HG03460 (cell line): ENCODE measurements at regions not wholly inside any gene's neighbourhood (a gene's known extent, or its start where the extent isn't known, plus 50 kb on each side); places are given as distances from the start of the nearest gene placed in this dataset.
"Not testable (repeated sequence)": the region's sequence is repeated elsewhere in the genome, so short reads cannot be mapped to it uniquely, and the experiment has no call there.

Experiments
- ATAC-seq: cut with Tn5 transposase; IDR thresholded peaks from one replicate; pipeline ENCODE4 v1.9.1; 2021; ENCODE audit not compliant: unreplicated experiment

DNA sequence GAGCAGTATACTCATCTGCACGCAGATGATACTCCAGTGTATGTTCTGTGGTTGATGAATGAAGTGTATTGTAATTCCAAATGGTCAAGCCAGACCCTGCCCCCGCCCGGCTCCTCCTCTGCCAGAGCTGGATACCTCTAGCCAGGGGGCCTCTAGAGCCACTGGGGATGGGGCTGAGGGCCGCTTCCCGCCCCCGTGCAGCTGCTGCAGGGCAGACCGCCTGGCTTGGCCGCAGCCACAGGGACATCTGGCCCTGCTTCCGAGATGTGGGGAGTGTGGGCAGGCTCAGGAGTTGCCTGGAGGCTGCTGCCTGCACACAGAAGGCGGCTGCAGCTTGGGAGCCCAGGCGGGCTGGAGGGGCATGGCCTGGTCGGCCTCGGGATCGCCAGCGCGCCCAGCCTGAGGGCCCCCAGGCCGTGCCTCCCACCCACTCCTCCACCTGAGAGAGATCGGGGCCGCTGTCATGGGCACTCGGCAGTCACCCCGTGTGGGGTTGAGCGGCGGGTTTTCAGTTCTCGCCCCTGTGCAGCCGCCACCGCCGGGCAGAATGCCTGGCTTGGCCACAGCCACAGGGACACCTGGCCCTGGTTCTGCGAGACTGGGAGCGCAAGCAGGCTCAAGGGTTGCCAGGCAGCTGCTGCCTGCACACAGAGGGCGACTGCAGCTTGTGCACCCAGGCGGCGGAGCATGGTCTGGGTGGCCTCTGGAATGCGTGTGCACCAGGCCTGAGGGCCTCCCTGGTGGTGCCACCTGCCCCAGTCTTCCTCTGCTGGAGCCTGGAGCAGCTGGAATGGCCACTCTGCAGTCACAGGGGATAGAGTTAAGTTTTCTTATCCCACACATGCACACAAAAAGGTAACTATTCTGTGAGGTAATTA lies 1643.7 kb downstream of the SPATA31A7 start:
- ATAC-seq = not testable (repeated sequence)

DNA sequence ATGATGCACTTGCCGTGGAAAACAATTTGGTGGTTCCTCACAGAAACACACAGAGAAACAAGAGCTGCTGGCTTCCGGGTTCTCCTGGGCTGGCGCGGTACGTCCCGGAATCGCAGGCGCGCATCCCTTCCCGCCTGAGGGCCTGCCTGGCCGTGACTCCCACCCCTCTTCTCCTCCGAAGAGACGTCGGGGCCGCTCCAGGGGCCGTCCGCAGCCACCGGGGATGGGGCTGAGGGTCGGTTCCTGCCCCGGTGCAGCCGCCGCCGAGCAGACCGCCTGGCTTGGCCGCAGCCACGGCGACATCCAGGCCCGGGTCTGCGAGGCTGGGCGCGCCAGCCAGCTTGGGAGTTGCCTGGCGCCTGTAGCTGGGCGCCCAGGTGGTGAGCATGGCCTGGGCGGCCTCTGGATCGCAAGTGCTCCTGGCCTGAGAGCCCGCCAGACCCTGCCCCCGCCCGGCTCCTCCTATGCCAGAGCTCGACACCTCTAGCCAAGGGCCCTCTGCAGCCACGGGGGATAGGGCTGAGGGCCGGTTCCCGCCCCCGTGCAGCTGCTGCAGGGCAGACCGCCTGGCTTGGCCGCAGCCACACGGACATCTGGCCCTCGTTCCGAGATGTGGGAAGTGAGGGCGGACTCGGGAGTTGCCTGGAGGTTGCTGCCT lies 1647.5 kb downstream of the SPATA31A7 start:
- peak; percentile 11 for ATAC-seq

DNA sequence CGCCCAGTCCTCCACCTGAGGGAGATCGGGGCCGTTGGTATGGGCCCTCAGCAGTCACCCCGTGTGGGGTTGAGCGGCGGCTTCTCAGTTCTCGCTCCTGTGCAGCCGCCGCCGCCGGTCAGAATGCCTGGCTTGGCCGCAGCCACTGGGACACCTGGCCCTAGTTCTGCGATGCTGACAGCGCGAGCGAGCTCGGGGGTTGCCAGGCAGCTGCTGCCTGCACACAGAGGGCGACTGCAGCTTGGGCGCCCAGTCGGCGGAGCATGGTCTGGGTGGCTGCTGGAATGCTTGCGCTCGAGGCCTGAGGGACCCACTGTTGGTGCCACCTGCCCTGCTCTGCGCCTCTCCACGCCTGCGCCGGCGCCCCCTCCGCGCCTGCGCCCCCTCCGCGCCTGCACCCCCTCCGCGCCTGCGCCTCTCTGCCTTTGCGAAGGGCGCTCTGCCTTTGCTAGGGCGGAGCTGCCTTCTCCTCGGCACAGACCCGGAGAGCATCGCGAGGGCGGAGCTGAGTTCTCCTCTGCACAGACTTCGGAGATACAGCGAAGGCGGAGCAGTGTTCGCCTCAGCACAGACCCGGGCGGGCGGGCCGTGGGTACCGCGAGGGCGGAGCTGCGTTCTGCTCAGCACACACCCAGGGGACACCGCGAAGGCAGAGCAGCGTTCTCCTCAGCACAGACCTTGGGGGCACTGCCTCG lies 1648.3 kb downstream of the SPATA31A7 start:
- peak; percentile 100 for ATAC-seq

GRCh38 chr9:62839168-62839567 lies 1649.3 kb downstream of the SPATA31A7 start:
- ATAC-seq = not testable (repeated sequence)

GRCh38 chr9:62843145-62843544 lies 1653.3 kb downstream of the SPATA31A7 start:
- not testable (repeated sequence) for ATAC-seq

DNA sequence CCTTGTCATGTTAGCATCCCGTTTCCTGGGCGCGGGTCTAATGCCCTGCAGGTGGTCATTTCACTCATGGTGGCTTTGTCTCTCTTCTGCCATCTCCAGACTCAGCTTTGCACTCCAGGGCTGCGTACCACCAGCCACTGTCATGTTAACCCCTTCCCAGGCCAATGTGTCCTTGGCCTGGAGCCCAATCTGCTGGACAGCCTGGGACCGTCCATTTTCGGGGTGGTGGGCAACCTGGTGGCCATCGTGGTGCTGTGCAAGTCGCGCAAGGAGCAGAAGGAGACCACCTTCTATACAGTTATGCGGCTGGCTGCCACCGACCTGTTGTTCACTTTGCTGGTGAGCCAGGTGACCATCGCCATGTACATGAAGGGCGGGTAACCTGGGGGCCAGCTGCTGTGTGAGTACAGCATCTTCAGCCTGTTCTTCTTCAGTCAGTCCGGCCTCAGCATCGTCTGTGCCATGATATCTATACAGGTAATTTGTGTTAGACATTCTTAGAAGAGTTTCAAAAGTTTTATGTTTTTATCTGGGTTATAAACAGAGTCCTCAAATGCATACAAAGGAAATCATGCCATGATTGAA lies 1654.0 kb downstream of the SPATA31A7 start:
- ATAC-seq = not testable (repeated sequence)

GRCh38 chr9:62844681-62845185 lies 1654.9 kb downstream of the SPATA31A7 start:
- peak; percentile 54 for ATAC-seq

GRCh38 chr9:62848258-62848657 lies 1658.4 kb downstream of the SPATA31A7 start:
- not testable (repeated sequence) for ATAC-seq

GRCh38 chr9:62849991-62850390 lies 1660.2 kb downstream of the SPATA31A7 start:
- ATAC-seq = not testable (repeated sequence)

DNA sequence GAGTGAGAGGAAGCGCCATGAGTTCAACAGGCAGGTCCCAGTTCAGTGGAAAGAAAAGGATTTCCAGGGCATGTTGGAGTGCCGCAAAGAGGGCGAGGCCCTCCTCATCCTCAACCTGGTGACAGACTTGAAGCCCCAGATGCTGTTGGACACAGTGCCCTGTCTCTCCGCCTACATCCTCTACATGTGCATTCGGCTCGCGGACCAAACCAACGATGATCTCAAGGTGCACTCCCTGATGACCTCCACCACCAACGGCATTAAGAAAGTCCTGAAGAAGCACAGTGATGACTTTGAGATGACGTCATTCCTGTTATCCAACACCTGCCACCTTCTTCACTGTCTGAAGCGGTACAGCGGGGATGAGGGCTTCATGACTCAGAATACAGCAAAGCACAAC lies 1667.4 kb downstream of the SPATA31A7 start:
- not testable (repeated sequence) for ATAC-seq

GRCh38 chr9:62858240-62858639 lies 1668.4 kb downstream of the SPATA31A7 start:
- not testable (repeated sequence) for ATAC-seq

GRCh38 chr9:62860939-62861860 lies 1671.4 kb downstream of the SPATA31A7 start:
- not testable (repeated sequence) for ATAC-seq

- not testable (repeated sequence) for ATAC-seq
These were observed 1672.3 kb downstream of the SPATA31A7 start for GRCh38 chr9:62862180-62862579.

- ATAC-seq = not testable (repeated sequence)
These were observed 1673.5 kb downstream of the SPATA31A7 start for GRCh38 chr9:62863319-62863718.

- not testable (repeated sequence) for ATAC-seq
These were observed 1674.0 kb downstream of the SPATA31A7 start for GRCh38 chr9:62863867-62864266.

- not testable (repeated sequence) for ATAC-seq
These were observed 1674.9 kb downstream of the SPATA31A7 start for GRCh38 chr9:62864481-62865469.

GRCh38 chr9:62869061-62869460 lies 1679.2 kb downstream of the SPATA31A7 start:
- not testable (repeated sequence) for ATAC-seq

DNA sequence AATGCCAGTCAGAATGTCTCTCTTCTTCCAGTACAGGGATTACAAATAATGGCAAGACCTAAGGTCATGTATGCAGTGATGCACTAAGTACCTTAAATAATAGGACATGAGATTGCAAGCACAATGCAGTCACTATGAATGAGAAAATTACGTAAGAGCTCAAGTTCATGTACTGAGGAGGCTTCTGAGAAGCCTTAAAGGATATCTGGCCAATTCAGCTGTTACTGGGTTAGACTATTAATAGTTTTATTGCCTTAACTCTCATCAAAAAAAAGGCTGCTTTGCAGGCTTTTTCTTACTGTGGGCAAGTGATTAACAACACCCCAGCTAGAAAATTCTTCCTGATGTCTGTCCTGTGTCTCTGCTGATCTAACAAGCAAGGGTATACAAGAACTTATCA lies 1681.9 kb downstream of the SPATA31A7 start:
- ATAC-seq = not testable (repeated sequence)
